ENCODE measurements at regions not wholly inside any gene's neighbourhood (a gene's known extent, or its start where the extent isn't known, plus 50 kb on each side); places are given as distances from the start of the nearest gene placed in this dataset.

DNA sequence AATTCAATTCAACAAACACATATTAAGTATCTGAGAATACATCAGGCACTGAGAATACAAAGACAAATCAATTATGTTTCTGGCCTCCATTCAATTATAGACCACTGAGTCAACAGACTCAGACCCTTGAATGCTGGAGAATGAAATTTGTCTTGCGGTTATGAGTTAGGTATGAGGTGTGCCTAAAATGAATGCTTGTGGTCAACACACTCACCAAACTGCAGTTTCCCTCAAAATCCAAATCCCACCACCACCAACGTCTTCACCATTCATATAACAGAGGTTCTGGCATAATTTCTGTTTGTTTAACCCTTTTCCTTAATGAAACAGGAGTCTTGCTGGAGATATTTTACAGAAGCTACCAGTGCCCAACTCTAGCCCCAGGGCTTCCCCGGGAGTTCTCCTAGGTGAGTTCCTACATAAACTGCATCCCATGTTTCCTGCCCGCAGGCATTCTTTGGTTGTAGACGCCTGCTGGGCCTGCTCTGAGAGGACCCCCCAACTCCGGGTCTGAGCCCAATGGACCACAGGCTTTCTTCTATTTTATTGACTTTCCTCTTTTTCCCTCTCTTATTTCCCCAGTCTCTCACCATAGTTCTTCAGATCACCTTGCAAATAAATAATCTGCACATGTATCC, 119.2 kb downstream of the DDX53 start:
- H3K27me3 ChIP-seq (ENCODE audit: control insufficient read depth in 1 of 2, insufficient read depth in 2 of 2, low read length in 2 of 2) = no peaks in the 10 kb centered on the region
- no peaks in the 10 kb centered on the region for H3K36me3 ChIP-seq (ENCODE audit: control insufficient read depth in 2 of 2, insufficient read depth in 2 of 2, low read length in 1 of 2)
- no peaks in the 10 kb centered on the region for H3K9me3 ChIP-seq (ENCODE audit: control insufficient read depth in 2 of 2, insufficient read depth in 1 of 2, low read depth in 1 of 2, low read length in 1 of 2)
- WGBS, 2 donors = 71 to 89% methylated on average over 6 of the region's 6 CpGs
- H3K4me3 ChIP-seq (ENCODE audit: low read depth in 1 of 2, low read length in 2 of 2) = no peak overlapping the region
- H3K27ac ChIP-seq (ENCODE audit: low read depth in 2 of 2, low read length in 1 of 2) = no peak overlapping the region
- no peaks in the 10 kb centered on the region for H3K4me1 ChIP-seq (ENCODE audit: control insufficient read depth in 2 of 2, insufficient read depth in 2 of 2, low read length in 1 of 2)

DNA sequence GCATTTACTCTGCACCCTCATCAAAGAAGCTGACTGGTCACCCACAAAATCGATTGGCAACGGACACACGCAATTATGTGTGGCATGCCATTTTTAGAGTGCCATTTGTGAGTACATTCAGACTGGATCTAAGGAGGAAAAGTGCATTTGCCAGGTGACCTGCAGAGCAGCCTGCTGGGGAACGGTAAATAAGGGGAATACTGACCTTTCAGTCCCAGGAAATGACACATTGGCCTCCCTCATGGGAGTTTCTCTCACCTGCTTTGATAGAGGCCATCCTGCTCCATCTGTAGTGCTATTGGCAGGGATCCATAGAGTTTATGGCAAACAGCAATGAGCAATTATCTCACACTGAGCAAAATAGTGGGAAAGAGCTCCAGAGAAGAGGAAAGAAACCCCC, 127.8 kb downstream of the DDX53 start:
- WGBS, 2 donors = 80 to 92% methylated on average over 4 of the region's 4 CpGs
- H3K4me1 ChIP-seq (ENCODE audit: control insufficient read depth in 2 of 2, insufficient read depth in 2 of 2, low read length in 1 of 2) = no peaks in the 10 kb centered on the region
- H3K27ac ChIP-seq (ENCODE audit: low read depth in 2 of 2, low read length in 1 of 2) = no peak overlapping the region
- no peaks in the 10 kb centered on the region for H3K9me3 ChIP-seq (ENCODE audit: control insufficient read depth in 2 of 2, insufficient read depth in 1 of 2, low read depth in 1 of 2, low read length in 1 of 2)
- H3K27me3 ChIP-seq (ENCODE audit: control insufficient read depth in 1 of 2, insufficient read depth in 2 of 2, low read length in 2 of 2) = no peaks in the 10 kb centered on the region
- H3K36me3 ChIP-seq (ENCODE audit: control insufficient read depth in 2 of 2, insufficient read depth in 2 of 2, low read length in 1 of 2) = no peaks in the 10 kb centered on the region
- H3K4me3 ChIP-seq (ENCODE audit: low read depth in 1 of 2, low read length in 2 of 2) = no peak overlapping the region

DNA sequence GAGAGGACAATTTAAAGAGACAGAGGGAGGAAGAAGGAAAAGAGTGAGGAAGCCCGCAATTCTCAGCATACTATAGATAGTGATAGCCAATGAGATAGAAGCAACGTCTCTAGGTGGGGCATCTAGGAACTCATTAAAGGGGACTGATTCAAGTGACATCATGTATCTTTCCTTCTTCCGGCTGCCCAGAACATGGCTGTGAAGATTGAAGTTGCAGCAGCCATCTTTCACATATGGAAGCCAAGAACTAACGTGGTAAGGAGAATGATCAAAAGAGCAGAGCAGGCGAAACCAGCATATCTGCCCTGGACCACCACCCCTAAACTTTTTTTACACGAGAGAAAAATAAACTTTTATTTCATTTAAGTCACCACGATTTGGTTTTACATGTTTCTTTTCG, 133.8 kb downstream of the DDX53 start:
- H3K4me1 ChIP-seq (ENCODE audit: control insufficient read depth in 2 of 2, insufficient read depth in 2 of 2, low read length in 1 of 2) = no peaks in the 10 kb centered on the region
- H3K36me3 ChIP-seq (ENCODE audit: control insufficient read depth in 2 of 2, insufficient read depth in 2 of 2, low read length in 1 of 2) = no peaks in the 10 kb centered on the region
- WGBS, 2 donors = 69 to 79% methylated on average over 8 of the region's 8 CpGs
- no peaks in the 10 kb centered on the region for H3K27me3 ChIP-seq (ENCODE audit: control insufficient read depth in 1 of 2, insufficient read depth in 2 of 2, low read length in 2 of 2)
- H3K9me3 ChIP-seq (ENCODE audit: control insufficient read depth in 2 of 2, insufficient read depth in 1 of 2, low read depth in 1 of 2, low read length in 1 of 2) = no peaks in the 10 kb centered on the region
- H3K27ac ChIP-seq (ENCODE audit: low read depth in 2 of 2, low read length in 1 of 2) = no peak overlapping the region
- H3K4me3 ChIP-seq (ENCODE audit: low read depth in 1 of 2, low read length in 2 of 2) = no peak overlapping the region

DNA sequence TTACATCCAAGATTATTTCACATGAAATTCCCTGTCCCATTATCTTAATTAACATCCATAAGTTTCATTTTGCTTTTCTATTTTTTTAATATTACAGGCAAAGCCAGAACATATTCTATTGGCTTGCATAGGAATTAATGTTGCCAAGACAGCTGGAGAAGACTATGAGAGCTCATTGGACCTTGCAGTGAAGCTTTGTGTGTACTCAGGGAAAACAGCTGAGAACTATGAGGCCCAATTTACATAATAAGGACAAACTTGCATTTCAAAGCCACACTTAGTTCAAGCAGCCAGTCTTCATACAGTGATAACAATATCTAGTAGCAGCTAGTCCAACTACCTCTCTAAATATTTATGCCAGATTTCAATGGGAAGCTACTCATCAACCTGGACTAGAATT, 134.4 kb downstream of the DDX53 start:
- no peaks in the 10 kb centered on the region for H3K9me3 ChIP-seq (ENCODE audit: control insufficient read depth in 2 of 2, insufficient read depth in 1 of 2, low read depth in 1 of 2, low read length in 1 of 2)
- no peak overlapping the region for H3K4me3 ChIP-seq (ENCODE audit: low read depth in 1 of 2, low read length in 2 of 2)
- no peaks in the 10 kb centered on the region for H3K4me1 ChIP-seq (ENCODE audit: control insufficient read depth in 2 of 2, insufficient read depth in 2 of 2, low read length in 1 of 2)
- no peak overlapping the region for H3K27ac ChIP-seq (ENCODE audit: low read depth in 2 of 2, low read length in 1 of 2)
- H3K36me3 ChIP-seq (ENCODE audit: control insufficient read depth in 2 of 2, insufficient read depth in 2 of 2, low read length in 1 of 2) = no peaks in the 10 kb centered on the region
- no peaks in the 10 kb centered on the region for H3K27me3 ChIP-seq (ENCODE audit: control insufficient read depth in 1 of 2, insufficient read depth in 2 of 2, low read length in 2 of 2)

DNA sequence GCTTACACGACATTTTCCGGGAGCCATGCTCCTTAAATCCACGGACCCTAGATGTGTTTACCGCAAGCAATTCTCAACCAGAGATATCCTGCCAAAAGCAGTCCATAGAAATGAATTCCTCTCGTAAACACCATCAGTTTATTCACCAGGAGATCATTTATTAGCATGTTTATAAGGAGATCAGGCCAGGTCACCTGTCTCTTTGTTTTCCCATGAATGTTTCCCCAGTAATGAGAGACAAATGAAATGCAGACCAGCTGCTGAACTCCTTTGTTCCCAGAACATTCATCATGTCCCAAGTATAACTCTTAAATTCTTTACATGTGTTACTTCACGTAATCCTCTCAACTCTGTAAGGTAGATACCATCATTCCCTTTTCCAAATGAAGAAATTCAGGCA, 137.1 kb downstream of the DDX53 start:
- no peaks in the 10 kb centered on the region for H3K36me3 ChIP-seq (ENCODE audit: control insufficient read depth in 2 of 2, insufficient read depth in 2 of 2, low read length in 1 of 2)
- H3K4me3 ChIP-seq (ENCODE audit: low read depth in 1 of 2, low read length in 2 of 2) = no peak overlapping the region
- H3K27ac ChIP-seq (ENCODE audit: low read depth in 2 of 2, low read length in 1 of 2) = no peak overlapping the region
- 77 to 82% methylated on average over 6 of the region's 6 CpGs for WGBS, 2 donors
- no peaks in the 10 kb centered on the region for H3K4me1 ChIP-seq (ENCODE audit: control insufficient read depth in 2 of 2, insufficient read depth in 2 of 2, low read length in 1 of 2)
- no peaks in the 10 kb centered on the region for H3K9me3 ChIP-seq (ENCODE audit: control insufficient read depth in 2 of 2, insufficient read depth in 1 of 2, low read depth in 1 of 2, low read length in 1 of 2)
- H3K27me3 ChIP-seq (ENCODE audit: control insufficient read depth in 1 of 2, insufficient read depth in 2 of 2, low read length in 2 of 2) = no peaks in the 10 kb centered on the region

DNA sequence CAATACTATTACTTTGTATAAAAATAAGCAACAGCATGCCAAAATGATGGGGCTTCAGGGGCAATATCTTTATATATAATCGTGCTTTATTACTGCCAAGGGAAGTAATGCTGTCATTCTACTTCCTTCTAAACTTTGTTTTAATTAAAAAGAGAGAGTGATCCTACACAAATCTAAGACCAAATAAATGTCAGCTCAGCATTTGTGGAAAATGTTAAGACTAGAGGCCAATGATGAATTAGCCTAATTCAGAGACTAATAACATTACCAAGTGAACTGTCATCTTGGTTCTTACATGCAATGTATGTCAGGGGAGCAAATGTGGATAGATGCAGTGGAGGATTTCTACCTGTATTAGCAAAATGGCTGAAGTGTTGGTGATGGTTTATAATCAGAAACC, 166.4 kb upstream of the PTCHD1 start:
- Histone ChIP-seq H3K36me3 (ENCODE audit: control insufficient read depth in 2 of 2, insufficient read depth in 2 of 2, low read length in 1 of 2) (no peaks in the 10 kb centered on the region), H3K4me1 (ENCODE audit: control insufficient read depth in 2 of 2, insufficient read depth in 2 of 2, low read length in 1 of 2) (no peaks in the 10 kb centered on the region), H3K9me3 (ENCODE audit: control insufficient read depth in 2 of 2, insufficient read depth in 1 of 2, low read depth in 1 of 2, low read length in 1 of 2) (no peaks in the 10 kb centered on the region), H3K27ac (ENCODE audit: low read depth in 2 of 2, low read length in 1 of 2) (no peak overlapping the region), H3K4me3 (ENCODE audit: low read depth in 1 of 2, low read length in 2 of 2) (no peak overlapping the region), H3K27me3 (ENCODE audit: control insufficient read depth in 1 of 2, insufficient read depth in 2 of 2, low read length in 2 of 2) (no peaks in the 10 kb centered on the region)
- 43 to 74% methylated on average over 1 of the region's 1 CpG for WGBS, 2 donors

DNA sequence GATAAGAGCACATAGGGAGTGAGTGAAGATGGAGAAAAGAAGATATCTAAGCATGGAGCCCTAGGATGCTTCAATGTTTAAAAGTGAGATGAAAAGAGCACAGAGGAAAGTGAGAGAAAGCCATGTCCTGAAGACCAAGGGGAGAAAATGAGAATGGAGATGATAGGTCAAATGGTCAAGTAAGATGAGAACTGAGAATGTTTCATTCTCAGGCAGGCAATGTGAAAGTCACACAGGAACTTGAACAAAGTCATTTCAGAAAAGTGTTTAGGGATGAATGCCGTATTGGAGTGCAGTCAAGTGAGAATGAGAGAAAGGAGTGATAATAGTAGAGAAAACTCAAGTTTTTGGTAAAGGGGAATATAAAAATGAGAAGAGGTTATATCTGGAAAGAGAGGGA, 148.7 kb upstream of the PTCHD1 start:
- H3K27ac ChIP-seq (ENCODE audit: low read depth in 2 of 2, low read length in 1 of 2) = no peak overlapping the region
- no peaks in the 10 kb centered on the region for H3K27me3 ChIP-seq (ENCODE audit: control insufficient read depth in 1 of 2, insufficient read depth in 2 of 2, low read length in 2 of 2)
- no peaks in the 10 kb centered on the region for H3K36me3 ChIP-seq (ENCODE audit: control insufficient read depth in 2 of 2, insufficient read depth in 2 of 2, low read length in 1 of 2)
- H3K4me3 ChIP-seq (ENCODE audit: low read depth in 1 of 2, low read length in 2 of 2) = no peak overlapping the region
- H3K9me3 ChIP-seq (ENCODE audit: control insufficient read depth in 2 of 2, insufficient read depth in 1 of 2, low read depth in 1 of 2, low read length in 1 of 2) = no peaks in the 10 kb centered on the region
- WGBS, 2 donors = 72 to 81% methylated on average over 1 of the region's 1 CpG
- H3K4me1 ChIP-seq (ENCODE audit: control insufficient read depth in 2 of 2, insufficient read depth in 2 of 2, low read length in 1 of 2) = no peaks in the 10 kb centered on the region

DNA sequence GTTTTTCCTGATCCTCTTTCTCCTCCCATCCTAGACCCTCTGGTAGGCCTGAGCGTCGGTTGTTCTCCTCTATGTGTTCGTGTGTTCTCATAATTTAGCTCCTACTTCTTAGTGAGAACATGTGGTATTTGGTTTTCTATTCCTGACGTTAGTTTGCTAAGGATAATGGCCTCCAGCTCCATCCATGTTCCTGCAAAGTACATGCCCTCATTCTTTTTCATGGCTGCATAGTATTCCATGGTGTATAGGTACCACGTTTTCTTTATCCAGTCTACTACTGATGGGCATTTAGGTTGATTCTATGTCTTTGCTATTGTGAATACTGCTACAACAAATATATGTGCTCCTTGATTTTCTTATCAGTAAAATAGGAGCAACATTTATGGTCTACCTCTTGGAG, 146.8 kb upstream of the PTCHD1 start:
- Histone ChIP-seq H3K4me1 (ENCODE audit: control insufficient read depth in 2 of 2, insufficient read depth in 2 of 2, low read length in 1 of 2) (no peaks in the 10 kb centered on the region), H3K36me3 (ENCODE audit: control insufficient read depth in 2 of 2, insufficient read depth in 2 of 2, low read length in 1 of 2) (no peaks in the 10 kb centered on the region), H3K27me3 (ENCODE audit: control insufficient read depth in 1 of 2, insufficient read depth in 2 of 2, low read length in 2 of 2) (no peaks in the 10 kb centered on the region), H3K9me3 (ENCODE audit: control insufficient read depth in 2 of 2, insufficient read depth in 1 of 2, low read depth in 1 of 2, low read length in 1 of 2) (no peaks in the 10 kb centered on the region), H3K27ac (ENCODE audit: low read depth in 2 of 2, low read length in 1 of 2) (no peak overlapping the region), H3K4me3 (ENCODE audit: low read depth in 1 of 2, low read length in 2 of 2) (no peak overlapping the region)
- 78 to 97% methylated on average over 5 of the region's 5 CpGs for WGBS, 2 donors

DNA sequence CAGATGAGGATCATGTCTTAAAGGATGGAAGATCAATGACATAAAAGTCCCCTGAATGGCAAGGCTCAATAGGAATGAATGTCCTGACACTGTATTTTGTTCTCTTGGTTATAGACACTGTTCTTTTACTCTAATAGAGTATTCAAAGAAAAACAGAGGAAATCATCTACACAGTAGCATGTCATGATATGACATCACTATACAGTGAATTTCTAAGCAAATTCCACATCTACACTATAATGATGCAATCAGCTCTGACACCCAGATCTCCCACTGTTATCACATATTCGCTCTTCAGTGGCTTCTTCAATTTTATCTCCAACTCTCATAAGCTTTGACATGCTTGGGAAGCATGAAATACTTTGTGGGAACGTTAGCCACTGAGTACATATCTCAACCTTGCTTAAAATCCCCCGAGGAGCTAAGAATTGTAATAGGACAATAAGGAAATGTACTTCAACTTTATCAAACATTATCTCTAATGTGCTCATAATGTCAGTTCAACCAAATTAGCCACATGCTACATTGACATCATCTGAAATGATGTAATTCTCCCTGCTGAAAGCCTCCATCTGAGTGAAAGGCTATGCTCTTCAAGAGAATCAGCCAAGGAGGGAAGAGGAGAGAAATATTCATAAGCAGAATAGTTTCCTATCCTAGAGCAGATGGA, 139.6 kb upstream of the PTCHD1 start:
- H3K9me3 ChIP-seq (ENCODE audit: control insufficient read depth in 2 of 2, insufficient read depth in 1 of 2, low read depth in 1 of 2, low read length in 1 of 2) = no peaks in the 10 kb centered on the region
- no peak overlapping the region for H3K27ac ChIP-seq (ENCODE audit: low read depth in 2 of 2, low read length in 1 of 2)
- WGBS, 2 donors = 55 to 79% methylated on average over 3 of the region's 3 CpGs
- no peaks in the 10 kb centered on the region for H3K36me3 ChIP-seq (ENCODE audit: control insufficient read depth in 2 of 2, insufficient read depth in 2 of 2, low read length in 1 of 2)
- no peak overlapping the region for H3K4me3 ChIP-seq (ENCODE audit: low read depth in 1 of 2, low read length in 2 of 2)
- H3K27me3 ChIP-seq (ENCODE audit: control insufficient read depth in 1 of 2, insufficient read depth in 2 of 2, low read length in 2 of 2) = no peaks in the 10 kb centered on the region
- no peaks in the 10 kb centered on the region for H3K4me1 ChIP-seq (ENCODE audit: control insufficient read depth in 2 of 2, insufficient read depth in 2 of 2, low read length in 1 of 2)

DNA sequence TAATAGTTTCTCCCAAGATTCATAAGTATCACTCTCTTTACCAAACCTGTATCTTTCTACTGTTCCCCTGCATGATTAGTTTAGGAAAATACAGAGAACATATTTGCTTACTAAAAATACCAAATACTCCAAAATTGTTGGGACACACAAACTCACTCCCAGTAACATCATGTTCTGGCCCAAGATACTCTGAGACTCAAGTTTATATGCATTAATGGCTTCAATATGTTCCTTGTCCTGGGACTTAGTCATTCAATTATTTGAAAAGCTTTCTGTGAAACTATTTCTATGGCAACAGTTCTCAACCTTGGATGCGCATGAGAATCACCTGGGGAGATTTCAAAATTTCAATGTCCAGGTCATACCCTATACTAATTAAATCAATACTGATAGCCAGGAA, 138.9 kb upstream of the PTCHD1 start:
- 91 to 94% methylated on average over 1 of the region's 1 CpG for WGBS, 2 donors
- no peak overlapping the region for H3K27ac ChIP-seq (ENCODE audit: low read depth in 2 of 2, low read length in 1 of 2)
- H3K4me1 ChIP-seq (ENCODE audit: control insufficient read depth in 2 of 2, insufficient read depth in 2 of 2, low read length in 1 of 2) = no peaks in the 10 kb centered on the region
- H3K36me3 ChIP-seq (ENCODE audit: control insufficient read depth in 2 of 2, insufficient read depth in 2 of 2, low read length in 1 of 2) = no peaks in the 10 kb centered on the region
- H3K4me3 ChIP-seq (ENCODE audit: low read depth in 1 of 2, low read length in 2 of 2) = no peak overlapping the region
- no peaks in the 10 kb centered on the region for H3K27me3 ChIP-seq (ENCODE audit: control insufficient read depth in 1 of 2, insufficient read depth in 2 of 2, low read length in 2 of 2)
- no peaks in the 10 kb centered on the region for H3K9me3 ChIP-seq (ENCODE audit: control insufficient read depth in 2 of 2, insufficient read depth in 1 of 2, low read depth in 1 of 2, low read length in 1 of 2)
